HL-60/S4 (cell line): ENCODE measurements at regions not wholly inside any gene's neighbourhood (a gene's known extent, or its start where the extent isn't known, plus 50 kb on each side); places are given as distances from the start of the nearest gene placed in this dataset.

Source experiments
- in situ Hi-C: fragments of 300-500 bp; cut with MboI; formaldehyde crosslinking; loops from 2 replicates; pipeline ENCODE4 v1.14.3; 2022; ENCODE audit warnings: low sequenced_read_pairs

DNA sequence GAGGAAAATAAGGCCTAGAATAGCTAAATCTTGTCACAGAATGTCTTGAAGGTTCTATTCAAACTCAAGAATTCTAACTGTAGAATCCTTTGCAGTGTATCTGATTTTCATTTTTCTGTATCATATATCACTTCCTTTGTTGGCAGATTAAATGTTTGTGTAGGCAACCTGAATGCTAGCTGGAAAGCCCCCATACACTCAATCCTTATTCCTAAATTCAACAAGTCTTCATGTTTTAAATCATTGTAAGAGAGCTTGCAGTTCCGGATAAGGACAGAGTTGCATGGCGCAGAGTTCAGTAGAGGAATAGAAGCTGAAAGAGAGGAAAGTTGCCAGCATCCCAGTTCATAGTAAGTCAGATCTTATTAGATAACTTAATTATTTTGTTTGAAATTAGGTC, 242.0 kb upstream of the SEMA6D start:
- in situ Hi-C loops = no loop called here

DNA sequence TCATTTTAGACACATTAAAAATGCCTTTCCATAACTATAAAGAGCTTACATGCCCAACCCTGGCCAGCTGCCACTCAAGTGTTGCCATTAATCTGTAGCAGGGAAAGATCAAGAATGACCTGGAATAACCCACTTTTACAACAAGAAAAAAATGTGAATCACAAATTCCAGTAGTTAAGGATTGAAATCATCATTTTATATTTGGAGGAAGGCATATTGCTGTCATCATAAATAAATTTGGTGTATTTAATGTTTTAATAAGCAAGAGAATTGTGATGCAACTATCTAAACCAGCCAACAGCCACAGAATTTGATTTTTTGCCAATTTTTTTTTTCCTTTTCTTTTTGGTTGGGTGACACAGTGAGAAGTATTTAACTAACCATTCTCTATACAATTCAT, 240.0 kb upstream of the SEMA6D start:
- in situ Hi-C loops = no loop called here

DNA sequence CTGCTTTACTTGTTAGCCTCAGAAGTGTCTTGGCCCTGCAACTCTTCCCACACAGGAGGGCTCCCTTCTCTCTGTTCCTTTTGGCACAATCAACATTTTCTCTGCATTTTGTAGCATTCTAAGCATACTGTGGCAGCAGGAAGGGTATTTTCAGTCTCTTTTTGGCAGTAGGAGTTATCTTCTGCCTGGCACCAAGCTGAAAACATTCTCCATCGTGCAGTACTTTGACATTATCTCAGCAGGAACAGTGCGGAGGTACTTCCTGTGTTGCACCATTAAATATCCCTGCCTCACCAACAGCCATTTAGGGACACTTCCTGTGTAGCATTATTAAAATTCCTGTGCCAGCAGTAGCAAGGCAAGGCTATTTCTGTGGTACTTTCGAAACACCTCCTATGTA, 233.2 kb upstream of the SEMA6D start:
- in situ Hi-C loops = no loop called here

DNA sequence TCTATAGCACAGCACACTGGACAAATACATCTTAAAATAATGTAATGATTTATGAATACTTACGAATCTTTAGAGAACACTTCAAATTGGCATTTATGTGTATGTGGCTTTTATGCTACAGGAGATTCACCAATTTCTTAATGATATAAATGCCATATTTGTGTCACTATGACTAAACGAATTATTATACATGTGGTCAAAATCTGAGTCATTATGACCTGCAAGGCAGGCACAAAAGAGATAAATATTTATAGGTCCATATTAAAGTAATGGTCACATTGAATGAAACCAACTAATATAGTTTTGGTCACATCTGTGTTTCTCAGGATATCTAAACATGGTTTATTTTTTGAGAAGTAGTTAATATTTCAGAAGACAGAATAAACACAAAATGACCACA, 232.3 kb upstream of the SEMA6D start:
- in situ Hi-C loops = no loop called here

DNA sequence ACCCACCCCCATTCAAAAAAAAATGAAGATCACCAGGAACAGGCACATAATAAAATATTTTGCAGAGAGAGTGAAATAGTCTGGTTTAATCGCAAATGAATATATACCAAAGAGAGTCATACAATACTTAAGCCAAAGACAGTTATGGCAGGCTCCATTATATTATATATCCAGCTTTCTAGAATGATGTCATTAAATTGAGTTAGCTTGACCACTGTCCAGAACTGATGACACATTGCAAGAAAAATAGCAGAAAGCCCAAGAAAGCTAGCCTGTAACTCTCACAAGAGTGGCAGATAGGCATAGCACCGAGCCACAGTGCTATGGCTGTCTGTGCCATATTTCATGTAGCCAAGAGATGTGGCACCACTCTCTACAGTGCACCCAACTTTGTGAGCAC, 231.9 kb upstream of the SEMA6D start:
- in situ Hi-C loops = no loop called here

DNA sequence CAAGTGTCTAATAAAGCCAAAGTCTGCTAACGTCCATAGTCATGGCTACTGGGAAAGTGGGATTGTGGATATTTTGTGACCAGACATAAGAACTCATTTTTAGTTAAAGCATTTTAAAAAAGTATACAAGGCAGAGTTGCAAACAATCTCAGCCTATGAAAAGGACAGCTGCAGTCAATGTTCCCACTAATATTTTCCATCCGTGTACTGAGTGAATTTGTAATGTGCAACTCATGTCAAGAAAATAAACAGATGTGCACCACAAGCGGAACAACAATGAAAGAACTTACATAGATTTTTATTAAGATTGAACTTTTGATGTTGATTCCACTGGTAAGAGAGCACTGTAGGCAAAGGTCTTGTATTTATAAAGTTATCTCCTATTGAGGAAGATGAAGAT, 231.3 kb upstream of the SEMA6D start:
- in situ Hi-C loops = no loop called here

DNA sequence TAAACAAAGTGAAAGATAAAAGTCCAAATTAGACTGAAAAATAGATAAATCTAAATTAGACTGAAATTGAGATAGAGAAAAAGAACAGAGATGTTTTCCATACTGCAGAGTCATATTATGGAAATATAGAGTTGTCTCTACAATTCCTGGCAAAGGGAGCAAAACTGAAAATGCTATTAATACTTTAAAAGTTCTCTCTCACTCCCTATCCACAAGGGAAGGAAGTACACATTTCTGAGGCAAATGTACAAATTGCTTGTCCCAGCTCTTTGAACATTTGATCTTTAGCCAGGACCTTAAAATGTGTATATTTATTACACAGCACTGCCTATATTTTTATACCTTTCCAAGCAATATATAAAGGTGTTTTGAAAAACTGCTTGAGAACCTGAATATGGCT, 225.1 kb upstream of the SEMA6D start:
- in situ Hi-C loops = no loop called here

DNA sequence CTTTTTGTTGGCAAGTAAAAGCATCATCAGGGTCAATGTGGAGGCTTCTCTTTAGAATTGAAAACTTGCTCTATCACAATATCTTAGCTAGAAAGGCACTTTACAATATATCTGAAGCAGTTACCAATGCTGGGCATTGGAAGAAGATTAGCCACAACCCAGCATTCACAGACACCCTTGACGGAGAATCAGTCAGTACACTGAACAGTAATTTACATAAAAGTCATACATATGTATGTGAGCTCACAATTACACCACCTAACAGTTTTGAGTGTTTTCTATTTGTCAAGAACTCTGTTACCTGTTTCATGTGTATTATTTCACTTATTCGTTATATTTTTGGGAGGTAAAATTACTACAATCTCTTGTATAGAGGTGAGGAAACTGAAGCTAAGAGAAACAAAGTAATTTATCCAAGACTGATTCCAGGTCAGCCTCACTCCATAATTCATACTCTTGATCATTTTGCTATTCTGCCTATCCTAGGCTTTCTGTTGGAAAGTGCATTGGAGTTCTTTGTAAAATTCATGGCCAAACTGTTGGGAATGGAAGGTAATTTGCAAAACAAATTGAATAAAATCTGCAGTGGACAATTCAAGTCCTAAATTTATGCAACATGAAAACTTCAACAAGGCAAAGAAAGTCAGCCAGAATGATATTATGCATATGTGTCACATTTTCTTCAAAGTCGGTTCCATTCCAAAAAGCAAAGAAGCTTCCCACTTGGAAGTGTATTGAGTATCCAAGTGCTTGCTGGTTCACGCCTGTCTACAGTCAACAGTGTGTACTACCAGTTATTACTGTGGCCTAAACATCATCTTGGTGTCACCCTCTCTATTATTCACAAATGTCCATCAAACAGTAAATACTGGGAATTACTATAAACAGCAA, 223.7 kb upstream of the SEMA6D start:
- in situ Hi-C loops = no loop called here

DNA sequence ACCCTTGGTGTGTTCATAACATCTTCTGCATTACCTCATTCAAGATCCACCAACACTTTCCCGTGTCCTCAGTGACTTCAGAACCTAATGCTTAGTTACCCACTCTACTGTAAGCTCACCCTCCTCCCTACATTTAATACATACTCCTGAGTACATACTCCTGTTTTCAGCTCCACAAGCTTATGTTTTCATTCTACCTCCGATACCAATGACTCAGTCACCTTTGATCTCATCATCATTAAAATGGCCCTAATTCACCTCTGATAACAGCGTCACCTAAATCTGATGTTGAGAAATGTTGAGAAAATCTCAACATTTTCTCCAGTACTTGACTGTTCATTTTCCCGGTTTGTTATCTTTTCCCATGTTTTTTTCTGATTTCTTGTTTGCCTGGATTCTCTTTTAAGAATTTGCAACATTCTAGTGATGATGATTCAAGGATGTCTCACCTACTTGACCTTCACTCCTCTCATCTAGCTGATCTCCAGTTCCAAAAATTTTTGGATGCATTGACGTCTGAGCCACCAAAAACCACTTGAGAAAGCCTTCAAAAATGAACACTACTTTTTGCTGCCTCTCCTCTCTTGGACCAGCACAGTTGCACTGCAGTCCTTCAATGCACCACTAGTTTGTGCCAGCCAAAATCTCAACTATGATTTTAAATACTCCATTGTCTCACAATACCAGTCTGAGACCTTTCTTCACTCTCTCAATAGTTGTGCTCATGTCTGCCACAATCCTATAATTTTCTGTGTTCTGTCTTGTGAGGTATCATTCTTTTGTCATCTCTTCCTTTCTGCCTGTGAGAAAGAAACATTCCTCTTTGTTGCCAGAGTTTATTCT, 220.7 kb upstream of the SEMA6D start:
- in situ Hi-C loops = no loop called here

DNA sequence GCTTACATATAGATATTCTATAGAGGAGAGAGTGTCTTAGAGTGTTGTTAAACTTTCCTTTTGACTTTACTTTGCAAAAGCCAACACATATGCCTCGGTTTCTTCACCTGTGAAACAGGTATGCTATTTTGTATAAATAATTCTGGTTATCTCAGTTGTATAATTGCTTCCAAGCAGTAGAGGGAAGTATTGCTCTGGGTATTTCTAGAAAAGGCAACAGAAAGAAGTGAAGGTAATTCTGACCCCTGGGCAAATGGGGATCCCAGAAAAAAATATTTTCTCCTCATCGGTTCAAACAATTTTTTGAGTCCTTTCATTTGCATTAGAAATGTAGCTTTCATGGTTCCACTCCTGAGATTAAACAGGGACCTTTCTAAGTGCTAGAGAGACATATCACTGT, 216.5 kb upstream of the SEMA6D start:
- in situ Hi-C loops = no loop called here

DNA sequence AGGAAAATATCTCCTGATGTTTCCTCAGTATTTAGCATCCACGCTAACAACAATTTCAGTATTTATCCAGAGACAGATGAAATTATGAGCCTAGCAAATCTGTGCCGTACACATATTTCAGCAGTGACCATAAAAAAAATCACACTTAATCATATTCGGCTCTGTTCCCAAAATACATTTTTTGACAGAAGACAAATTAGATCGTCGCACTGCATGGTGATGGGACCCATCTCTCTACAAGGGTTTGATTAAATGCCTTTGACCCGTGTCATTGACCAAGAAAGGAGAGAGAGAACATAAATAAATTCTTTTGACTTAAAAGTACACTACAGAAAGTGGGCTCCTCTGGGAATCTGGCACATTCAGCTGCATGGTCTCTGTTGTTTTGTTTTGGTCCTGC, 215.3 kb upstream of the SEMA6D start:
- in situ Hi-C loops = no loop called here

DNA sequence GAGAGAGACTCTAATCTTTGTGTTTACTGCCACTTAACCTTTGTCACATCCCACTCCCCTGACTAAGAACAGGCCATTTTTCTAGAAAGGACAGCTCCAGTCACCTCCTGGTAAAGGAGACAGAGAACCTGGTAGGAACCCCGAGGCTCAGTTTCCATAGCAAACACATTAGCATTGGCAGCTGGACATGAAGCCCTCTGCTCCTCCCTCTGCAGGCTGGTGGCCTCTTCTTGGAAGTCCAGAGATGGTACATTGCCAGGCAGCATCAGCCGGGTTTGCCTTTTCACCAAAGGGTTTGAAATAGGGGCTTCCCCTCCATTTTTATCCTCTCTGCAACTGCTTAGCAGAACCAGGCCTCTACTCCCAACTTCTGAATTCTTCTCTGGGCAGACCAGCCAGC, 213.4 kb upstream of the SEMA6D start:
- in situ Hi-C loops = no loop called here

DNA sequence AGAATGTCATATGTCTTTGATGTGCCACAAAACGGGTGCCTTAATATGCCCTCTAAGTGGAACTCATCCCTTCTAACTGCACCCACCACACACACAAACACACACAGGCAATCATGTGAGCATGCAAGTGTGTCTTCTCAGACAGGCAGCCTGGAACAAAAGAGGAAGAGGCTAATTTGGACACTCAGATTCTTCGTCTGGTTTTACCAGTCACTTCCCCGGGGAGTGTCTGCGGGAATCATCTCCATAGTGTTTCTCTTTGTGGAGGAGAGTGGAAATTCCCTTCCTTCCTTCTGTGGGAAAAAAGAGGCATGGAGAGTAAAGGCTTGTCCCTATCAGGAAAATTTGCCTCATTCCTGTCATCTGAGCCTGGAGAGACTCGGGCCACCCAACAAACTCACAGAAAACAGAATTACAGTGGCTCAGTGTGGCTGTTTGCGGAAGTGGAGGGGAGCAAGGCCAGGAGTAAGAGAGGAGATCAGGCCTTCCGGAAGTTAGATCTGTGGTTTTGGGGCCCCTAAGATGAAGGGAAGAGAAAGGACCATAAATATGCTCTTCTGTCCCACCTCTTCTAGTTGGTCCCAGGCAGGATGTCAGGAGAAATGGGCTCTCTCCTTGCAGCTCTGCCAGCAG, 212.6 kb upstream of the SEMA6D start:
- in situ Hi-C loops = no loop called here

DNA sequence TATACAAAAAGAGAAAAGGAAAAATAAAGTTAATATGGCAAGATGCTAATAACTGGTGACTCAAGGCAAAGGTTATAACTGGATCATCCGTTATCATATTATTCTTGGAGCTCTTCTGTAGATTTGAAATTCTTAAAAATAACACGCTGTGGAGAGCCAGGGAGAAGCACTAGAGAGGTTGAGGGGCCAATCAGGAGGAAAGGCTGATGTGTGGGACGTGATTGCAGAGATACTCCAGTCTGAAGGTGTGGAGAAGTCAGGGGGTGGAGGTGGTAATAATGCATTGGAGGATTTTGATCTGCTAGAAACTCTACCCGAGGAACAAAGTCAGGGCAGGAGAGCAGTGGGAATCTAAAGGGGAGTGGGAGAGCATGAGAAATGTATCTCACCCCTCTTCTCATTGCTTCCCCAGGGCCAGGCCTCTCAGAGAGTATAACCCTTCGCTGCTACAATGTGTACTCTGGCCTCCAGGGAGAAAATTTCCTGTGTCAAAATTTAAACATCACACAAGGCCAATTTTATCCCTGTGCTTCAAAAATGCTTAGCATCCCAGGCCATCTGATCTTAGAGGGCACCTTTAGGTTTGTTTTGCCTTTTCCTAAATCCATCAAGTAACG, 211.5 kb upstream of the SEMA6D start:
- in situ Hi-C loops = no loop called here

DNA sequence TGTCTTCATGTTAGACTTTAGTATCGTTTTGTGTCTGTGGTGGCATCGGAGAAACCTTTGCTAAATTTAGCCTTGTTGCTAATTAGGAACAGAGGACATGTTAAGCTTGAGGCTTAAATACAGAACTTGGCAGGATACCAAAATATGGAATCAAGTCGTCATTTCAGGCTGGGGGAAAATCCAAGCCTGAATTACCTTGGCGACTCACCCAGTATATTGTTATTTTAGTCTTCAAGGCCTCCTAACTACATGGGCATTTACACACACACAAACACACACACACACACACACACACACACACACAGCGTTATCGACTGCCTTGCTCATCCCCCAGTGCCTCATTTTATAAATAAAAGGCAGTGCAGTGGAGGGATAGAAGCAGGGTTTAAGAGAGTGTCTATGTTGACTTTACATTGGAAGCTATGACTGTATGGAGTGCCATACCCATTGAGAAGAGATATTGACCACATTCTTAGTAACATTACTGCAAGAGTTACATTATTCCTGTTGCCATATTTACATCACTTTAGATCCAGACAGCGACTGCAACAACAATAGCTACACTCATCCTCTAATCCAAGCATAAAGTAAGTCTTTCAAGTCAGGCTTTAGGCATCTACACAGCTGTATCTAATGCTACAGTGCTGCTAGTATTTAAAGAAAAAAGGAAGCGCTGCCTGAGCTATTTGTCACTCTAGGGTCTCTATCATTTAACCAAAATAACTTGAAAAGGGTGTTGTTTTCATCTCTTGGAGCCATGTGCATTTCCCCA, 210.8 kb upstream of the SEMA6D start:
- in situ Hi-C loops = no loop called here

DNA sequence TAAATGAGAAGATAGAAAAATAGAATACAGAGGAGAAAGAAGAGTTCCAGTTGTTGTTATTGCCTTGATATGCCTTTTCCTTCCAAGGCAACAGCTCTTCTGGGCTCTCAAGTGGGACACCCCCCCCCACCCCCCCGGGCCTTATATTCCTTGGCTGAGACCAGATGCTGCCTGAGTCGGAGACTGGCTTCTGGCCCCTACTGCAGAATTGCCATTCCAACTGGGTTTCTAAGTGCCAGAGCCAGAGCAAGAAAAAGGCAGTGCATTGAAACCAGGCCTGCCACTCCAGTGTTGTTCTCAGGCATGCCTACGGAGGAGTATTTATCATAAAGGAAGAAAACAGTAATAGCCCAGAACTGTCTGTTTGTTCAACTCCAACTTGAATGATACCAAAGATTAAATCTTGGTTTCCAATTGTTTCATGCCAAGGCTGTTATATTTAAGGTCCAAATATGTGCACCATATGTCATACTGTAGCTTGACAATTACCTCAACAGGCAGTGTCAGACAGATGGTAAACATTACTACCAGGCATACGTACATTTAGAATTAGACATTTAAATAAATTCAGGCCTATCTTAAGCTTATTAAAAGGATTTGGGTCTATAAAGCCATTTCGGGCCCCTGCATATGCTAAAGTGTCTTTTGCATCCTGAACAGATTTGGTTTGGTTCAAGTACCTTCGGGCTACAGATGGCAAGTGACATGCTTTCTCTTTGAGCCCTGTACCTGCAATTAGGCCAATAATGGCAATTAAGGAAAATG, 209.9 kb upstream of the SEMA6D start:
- in situ Hi-C loops = no loop called here

DNA sequence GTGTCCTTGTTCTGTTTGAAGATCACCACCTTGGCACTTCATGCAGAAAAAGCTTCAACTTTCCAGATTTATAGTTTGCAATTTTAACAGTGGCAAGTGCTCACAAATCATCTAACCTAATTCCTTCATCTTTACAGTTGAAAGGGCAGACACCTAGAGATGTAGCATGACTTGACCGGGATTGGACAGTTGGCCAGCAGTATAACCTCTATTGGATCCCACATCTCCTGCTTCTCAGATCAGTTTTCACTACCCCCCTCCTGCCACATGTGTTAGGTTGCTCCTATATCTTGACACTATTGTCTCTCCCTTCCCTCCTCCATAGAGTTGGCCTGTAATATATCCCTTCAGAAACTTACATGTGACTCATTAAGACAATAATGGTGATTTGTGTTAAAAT, 206.0 kb upstream of the SEMA6D start:
- in situ Hi-C loops = no loop called here

DNA sequence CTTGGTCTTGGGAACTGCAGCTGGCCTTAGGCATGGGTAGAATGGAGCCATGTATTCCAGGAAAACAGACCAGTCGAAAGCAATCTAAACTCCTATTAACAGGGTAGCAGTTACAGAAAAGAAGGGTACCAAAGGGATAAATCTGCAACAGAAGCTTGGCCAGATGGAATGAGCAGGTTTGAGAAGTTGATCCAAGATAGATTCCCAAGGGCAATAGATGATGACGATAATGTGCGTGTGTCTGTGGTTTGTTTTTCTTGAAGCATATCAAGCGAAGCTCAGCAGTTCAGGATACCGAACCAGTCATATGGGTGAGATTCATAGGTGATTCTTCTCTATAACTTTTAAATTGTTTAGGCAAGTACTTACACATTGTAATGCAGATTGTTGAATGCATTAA, 203.8 kb upstream of the SEMA6D start:
- in situ Hi-C loops = no loop called here

DNA sequence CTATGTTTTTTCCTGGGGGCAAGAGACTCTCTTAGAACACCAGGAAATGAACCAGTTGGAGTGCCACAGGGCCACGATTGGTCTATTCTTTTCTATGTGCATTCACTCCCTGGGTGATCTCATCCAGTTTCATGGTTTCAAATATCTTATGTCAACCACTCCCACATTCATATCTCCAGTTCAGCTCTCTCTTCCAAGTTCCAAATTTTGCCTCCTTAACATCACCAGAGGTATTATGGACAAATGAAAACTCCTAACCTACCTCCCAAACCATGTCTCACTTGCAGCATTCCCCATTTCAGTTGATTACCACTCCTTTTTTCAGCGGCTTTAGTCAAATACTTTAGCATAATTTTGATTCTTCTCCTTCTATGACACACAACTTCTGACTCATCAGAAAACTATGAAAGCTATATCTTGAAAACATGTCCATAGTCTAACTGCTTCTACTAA, 203.1 kb upstream of the SEMA6D start:
- in situ Hi-C loops = no loop called here

DNA sequence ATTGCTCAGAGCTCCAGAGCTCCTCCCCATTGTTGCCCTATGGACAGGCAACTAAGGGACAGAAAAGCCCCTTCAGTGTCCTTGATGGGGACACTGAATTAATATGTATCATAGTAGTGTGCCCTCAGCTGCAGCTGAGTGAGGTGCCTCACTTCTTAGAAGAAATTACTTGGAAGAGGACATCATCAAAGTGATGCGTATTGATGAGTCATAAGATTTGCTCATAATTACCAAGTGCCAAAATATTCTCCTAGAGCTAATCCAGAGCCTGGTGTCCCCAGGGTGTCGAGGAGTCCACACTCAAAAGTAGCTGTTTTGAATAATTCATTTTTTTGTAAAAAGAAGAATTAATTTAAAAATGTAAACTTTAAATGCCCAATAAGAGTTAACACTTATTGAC, 200.7 kb upstream of the SEMA6D start:
- in situ Hi-C loops = no loop called here
